Activated naive CD4-positive, alpha-beta T cell treated with anti-CD3 and anti-CD28 coated beads for 36 hours (primary cell): ENCODE measurements at regions not wholly inside any gene's neighbourhood (a gene's known extent, or its start where the extent isn't known, plus 50 kb on each side); places are given as distances from the start of the nearest gene placed in this dataset.

ENCODE experiments used
- CTCF ChIA-PET: fragments of 350-600 bp; sonication (Branson Sonifier 250); formaldehyde crosslinking; loops from one replicate; lab custom pipeline; 2021; ENCODE audit warnings: antibody characterized with exemption; lab: Charles Lee
- DNase-seq: peaks from one replicate; pipeline ENCODE4 v3.0.0-alpha.2; 2020
- H3K27ac Mint-ChIP-seq: one replicate; pipeline ENCODE4 v1.8.0; 2021; ENCODE audit warnings: mild to moderate bottlenecking, mixed read lengths
- H3K27me3 Mint-ChIP-seq: one replicate; pipeline ENCODE4 v1.8.0; 2021; ENCODE audit warnings: low read depth, mixed read lengths
- H3K36me3 Mint-ChIP-seq: one replicate; pipeline ENCODE4 v1.8.0; 2021; ENCODE audit warnings: low read depth, mixed read lengths
- H3K4me1 Mint-ChIP-seq: one replicate; pipeline ENCODE4 v1.8.0; 2021; ENCODE audit warnings: low read depth, mixed read lengths
- H3K4me3 Mint-ChIP-seq: one replicate; pipeline ENCODE4 v1.8.0; 2021; ENCODE audit warnings: mild to moderate bottlenecking, moderate library complexity, mixed read lengths
- H3K9me3 Mint-ChIP-seq: one replicate; pipeline ENCODE4 v1.8.0; 2021; ENCODE audit warnings: mixed read lengths
- intact Hi-C: fragments of 100-400 bp; cut with micrococcal nuclease; formaldehyde crosslinking; loops from one replicate; pipeline ENCODE4 v1.15.1; 2023

DNA sequence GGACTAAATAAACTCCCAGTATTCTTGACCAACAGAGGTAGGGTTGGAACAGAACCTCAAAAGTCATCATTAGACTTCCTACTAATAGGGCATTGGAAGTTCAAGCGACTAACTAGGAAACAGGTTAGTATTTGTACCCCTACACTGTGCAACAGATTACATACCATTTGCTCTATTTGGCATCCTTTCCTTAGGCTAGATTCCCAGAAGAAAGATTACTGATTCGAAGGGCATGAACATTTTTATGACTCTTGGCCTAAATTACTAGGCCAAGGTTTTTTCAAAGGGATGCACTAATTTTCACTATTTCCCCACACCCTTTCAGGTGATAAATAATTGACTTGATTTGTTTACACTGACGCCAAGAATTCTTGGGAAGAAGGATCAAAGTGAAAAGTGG, 104.8 kb upstream of the CYP1B1 start:
- DNase-seq = no peak
- no peaks in the 10 kb centered on the region for H3K9me3 Mint-ChIP-seq
- no peak overlapping the region for H3K4me3 Mint-ChIP-seq
- peaks cover 4% of the 10 kb centered on the region for H3K27me3 Mint-ChIP-seq
- H3K27ac Mint-ChIP-seq = no peak overlapping the region
- CTCF ChIA-PET = no interaction called here
- H3K36me3 Mint-ChIP-seq = no peaks in the 10 kb centered on the region
- intact Hi-C loops = no loop called here
- H3K4me1 Mint-ChIP-seq = no peaks in the 10 kb centered on the region

DNA sequence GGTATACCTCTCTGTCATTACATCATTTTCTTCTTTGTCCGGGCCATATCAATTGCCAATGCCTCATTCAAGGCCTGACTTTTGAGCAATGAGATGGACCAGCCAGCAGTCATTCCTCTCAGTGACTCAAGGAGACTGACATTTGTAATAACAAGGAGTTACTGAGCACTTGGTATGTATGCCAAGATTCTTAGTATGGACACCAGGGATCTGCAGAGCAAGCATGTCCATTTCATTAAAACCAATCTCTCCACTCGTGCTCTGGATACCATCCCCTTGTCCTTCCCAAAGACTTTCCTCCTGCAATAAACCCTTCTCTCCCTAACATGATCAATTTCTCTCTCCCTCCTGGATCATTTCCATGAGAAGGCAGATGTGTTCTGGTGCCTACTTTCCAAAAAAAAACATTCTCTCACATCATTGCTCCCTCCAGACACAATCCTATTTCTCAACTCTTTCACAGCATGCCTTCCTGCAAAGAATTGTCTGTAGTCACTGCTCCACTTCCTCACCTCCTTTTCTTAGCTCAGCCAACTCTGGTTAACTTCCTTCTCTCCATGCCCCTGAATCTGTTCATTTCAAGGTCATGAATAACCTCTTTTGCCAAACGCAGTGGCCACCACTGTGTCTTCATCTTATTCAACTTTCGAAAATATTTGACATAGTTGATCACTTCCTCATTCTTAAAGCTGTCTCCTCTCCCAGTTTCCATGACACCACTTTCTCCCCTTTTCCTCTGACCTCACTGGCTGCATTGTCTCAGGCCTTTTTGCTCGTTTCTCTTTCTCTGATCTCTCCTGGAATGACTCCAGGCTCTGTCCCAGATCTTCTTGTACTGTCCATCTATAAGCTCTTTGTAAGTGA, 102.8 kb upstream of the CYP1B1 start:
- Mint-ChIP-seq H3K4me1 (no peaks in the 10 kb centered on the region), H3K36me3 (no peaks in the 10 kb centered on the region), H3K27ac (no peak overlapping the region), H3K4me3 (no peak overlapping the region), H3K9me3 (no peaks in the 10 kb centered on the region), H3K27me3 (peaks cover 2% of the 10 kb centered on the region)
- CTCF ChIA-PET = interaction anchor here (0.6 kb wide), 1 partner anchor 61 kb away, joined by 3 read pairs; no protein-coding TSS in a partner anchor
- intact Hi-C loops = no loop called here
- no peak for DNase-seq

GRCh38 chr2:38178119-38178518, 102.2 kb upstream of the CYP1B1 start:
- intact Hi-C loops = no loop called here

DNA sequence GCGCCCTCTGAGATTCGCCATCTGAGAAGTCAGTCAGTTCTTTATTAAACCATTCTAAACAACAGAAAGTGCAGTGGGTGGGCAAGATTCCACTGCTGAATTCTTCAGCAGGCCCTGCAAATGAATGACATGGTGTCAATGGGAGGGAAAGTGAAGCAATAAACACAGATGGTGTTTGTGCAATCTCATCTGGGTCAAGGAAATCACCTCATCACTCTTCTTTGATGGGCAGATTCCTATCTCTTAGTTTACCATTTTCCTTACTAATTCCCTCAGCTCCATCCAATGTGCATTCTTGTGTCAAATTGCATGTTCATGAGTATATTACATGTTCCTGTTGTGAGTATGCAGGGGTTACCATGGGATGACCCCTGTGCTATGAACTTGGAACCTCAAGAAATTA, 100.7 kb upstream of the CYP1B1 start:
- Mint-ChIP-seq H3K4me3 (no peak overlapping the region), H3K27ac (no peak overlapping the region), H3K36me3 (no peaks in the 10 kb centered on the region), H3K4me1 (no peaks in the 10 kb centered on the region), H3K27me3 (peaks cover 2% of the 10 kb centered on the region), H3K9me3 (no peaks in the 10 kb centered on the region)
- DNase-seq = no peak
- CTCF ChIA-PET = no interaction called here
- intact Hi-C loops = no loop called here

More at GRCh38 chr2:38178119-38178518, 102.2 kb upstream of the CYP1B1 start:
- CTCF ChIA-PET = no interaction called here
- no peaks in the 10 kb centered on the region for H3K36me3 Mint-ChIP-seq
- no peaks in the 10 kb centered on the region for H3K9me3 Mint-ChIP-seq
- H3K27ac Mint-ChIP-seq = no peak overlapping the region
- H3K4me1 Mint-ChIP-seq = no peaks in the 10 kb centered on the region
- H3K27me3 Mint-ChIP-seq = peaks cover 2% of the 10 kb centered on the region
- no peak overlapping the region for H3K4me3 Mint-ChIP-seq
- DNase-seq = no peak

DNA sequence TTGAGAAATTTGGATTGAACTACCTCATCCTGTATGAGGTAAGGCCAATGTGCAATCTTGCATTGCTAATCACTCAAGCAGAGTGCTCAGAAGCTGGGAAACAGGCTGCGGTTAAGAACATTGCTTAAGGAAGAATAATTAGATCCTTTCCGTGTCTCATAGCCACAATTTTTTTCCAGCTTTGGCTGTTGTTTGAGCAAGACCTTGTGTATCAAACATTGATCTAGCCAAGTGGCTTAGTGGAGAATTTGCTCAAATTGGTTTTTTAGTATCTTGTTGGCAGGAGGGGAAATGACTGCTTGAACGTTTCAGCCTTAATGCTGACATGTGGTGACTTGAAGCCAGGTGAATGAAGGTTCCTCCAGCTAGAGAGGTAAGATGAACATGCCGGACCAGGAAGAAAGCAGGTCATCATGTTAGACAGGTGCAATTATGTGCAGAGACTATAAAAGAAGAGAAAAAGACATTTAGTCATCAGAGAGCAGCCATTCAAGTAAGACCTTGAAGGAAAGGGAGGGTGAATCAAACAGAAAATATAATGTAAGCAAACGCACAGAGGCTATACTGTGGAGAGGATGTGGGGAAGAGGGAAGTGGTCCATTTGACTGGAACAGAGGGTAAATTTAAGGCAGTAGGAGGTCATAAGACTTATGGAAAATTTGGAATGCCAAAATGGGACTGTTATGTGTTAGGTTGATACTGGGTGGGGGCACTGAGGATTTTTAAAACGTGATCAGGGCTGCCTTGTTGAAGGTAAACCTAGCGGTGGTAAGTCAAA, 98.9 kb upstream of the CYP1B1 start:
- Mint-ChIP-seq H3K27me3 (peaks cover 2% of the 10 kb centered on the region), H3K27ac (no peak overlapping the region), H3K9me3 (no peaks in the 10 kb centered on the region), H3K4me1 (no peaks in the 10 kb centered on the region), H3K36me3 (no peaks in the 10 kb centered on the region), H3K4me3 (no peak overlapping the region)
- no peak for DNase-seq
- intact Hi-C loops = no loop called here
- CTCF ChIA-PET = no interaction called here

GRCh38 chr2:38174131-38174530, 98.2 kb upstream of the CYP1B1 start:
- no peak for DNase-seq
- H3K9me3 Mint-ChIP-seq = no peaks in the 10 kb centered on the region
- H3K36me3 Mint-ChIP-seq = no peaks in the 10 kb centered on the region
- no peak overlapping the region for H3K27ac Mint-ChIP-seq
- intact Hi-C loops = no loop called here
- H3K27me3 Mint-ChIP-seq = peaks cover under 1% of the 10 kb centered on the region
- no peaks in the 10 kb centered on the region for H3K4me1 Mint-ChIP-seq
- no peak overlapping the region for H3K4me3 Mint-ChIP-seq
- CTCF ChIA-PET = no interaction called here

GRCh38 chr2:38173683-38174082, 97.7 kb upstream of the CYP1B1 start:
- Mint-ChIP-seq H3K4me3 (no peak overlapping the region), H3K4me1 (no peaks in the 10 kb centered on the region), H3K27me3 (no peaks in the 10 kb centered on the region), H3K9me3 (no peaks in the 10 kb centered on the region), H3K27ac (no peak overlapping the region), H3K36me3 (no peaks in the 10 kb centered on the region)
- intact Hi-C loops = no loop called here
- no peak for DNase-seq
- CTCF ChIA-PET = no interaction called here

GRCh38 chr2:38171208-38171855, 95.4 kb upstream of the CYP1B1 start:
- no peaks in the 10 kb centered on the region for H3K36me3 Mint-ChIP-seq
- CTCF ChIA-PET = interaction anchor here (1.1 to 1.5 kb wide), 2 partner anchors 10 to 189 kb away, joined by 4 to 5 read pairs; no protein-coding TSS in a partner anchor
- no peak for DNase-seq
- H3K27me3 Mint-ChIP-seq = no peaks in the 10 kb centered on the region
- H3K27ac Mint-ChIP-seq = no peak overlapping the region
- no peak overlapping the region for H3K4me3 Mint-ChIP-seq
- no peaks in the 10 kb centered on the region for H3K4me1 Mint-ChIP-seq
- no peaks in the 10 kb centered on the region for H3K9me3 Mint-ChIP-seq
- intact Hi-C loops = no loop called here

DNA sequence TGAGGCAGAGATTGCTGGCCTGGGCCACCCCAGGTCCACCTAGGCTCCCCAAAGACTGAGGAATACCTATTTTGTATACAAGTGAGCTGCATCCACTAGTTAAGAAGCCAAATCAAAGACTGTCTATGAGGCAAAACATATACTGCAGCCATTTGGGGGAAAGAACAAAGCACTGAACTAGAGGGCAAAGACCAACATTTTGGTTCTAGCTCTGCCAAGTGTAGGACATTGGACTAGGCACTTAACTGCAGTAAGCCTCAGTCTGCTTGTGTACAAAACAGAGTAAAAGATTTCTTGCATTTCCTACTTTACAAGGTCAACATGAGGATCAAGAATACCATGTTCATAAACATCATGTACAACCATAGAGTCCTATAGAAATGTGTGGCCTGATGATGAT, 94.8 kb upstream of the CYP1B1 start:
- Mint-ChIP-seq H3K4me1 (no peaks in the 10 kb centered on the region), H3K27ac (no peak overlapping the region), H3K9me3 (no peaks in the 10 kb centered on the region), H3K27me3 (peaks cover 1% of the 10 kb centered on the region), H3K4me3 (no peak overlapping the region), H3K36me3 (no peaks in the 10 kb centered on the region)
- DNase-seq = no peak
- intact Hi-C loops = no loop called here
- CTCF ChIA-PET = interaction anchor here (1.1 kb wide), 1 partner anchor 9 kb away, joined by 4 read pairs; no protein-coding TSS in a partner anchor

DNA sequence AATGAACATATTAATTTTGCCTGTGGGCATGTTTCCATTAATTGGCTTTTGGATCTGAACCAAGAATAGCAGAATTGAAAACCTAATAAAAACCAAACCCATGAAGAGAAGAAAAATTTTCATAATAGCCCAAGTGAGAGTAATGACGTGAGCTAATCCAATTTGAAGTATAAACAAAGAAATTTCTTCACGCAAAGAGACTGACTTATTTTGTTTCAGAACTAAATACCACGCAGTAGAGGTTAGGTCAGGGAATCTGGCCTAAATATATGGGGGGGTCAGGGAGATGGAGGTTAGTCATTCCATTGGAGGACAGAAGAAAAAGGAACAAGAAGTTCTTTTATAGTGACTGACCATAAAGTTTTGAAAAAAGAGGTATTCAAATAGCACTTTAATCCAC, 94.1 kb upstream of the CYP1B1 start:
- Mint-ChIP-seq H3K36me3 (no peaks in the 10 kb centered on the region), H3K4me1 (no peaks in the 10 kb centered on the region), H3K27me3 (peaks cover 2% of the 10 kb centered on the region), H3K27ac (no peak overlapping the region), H3K9me3 (no peaks in the 10 kb centered on the region), H3K4me3 (no peak overlapping the region)
- intact Hi-C loops = no loop called here
- no peak for DNase-seq
- CTCF ChIA-PET = no interaction called here

DNA sequence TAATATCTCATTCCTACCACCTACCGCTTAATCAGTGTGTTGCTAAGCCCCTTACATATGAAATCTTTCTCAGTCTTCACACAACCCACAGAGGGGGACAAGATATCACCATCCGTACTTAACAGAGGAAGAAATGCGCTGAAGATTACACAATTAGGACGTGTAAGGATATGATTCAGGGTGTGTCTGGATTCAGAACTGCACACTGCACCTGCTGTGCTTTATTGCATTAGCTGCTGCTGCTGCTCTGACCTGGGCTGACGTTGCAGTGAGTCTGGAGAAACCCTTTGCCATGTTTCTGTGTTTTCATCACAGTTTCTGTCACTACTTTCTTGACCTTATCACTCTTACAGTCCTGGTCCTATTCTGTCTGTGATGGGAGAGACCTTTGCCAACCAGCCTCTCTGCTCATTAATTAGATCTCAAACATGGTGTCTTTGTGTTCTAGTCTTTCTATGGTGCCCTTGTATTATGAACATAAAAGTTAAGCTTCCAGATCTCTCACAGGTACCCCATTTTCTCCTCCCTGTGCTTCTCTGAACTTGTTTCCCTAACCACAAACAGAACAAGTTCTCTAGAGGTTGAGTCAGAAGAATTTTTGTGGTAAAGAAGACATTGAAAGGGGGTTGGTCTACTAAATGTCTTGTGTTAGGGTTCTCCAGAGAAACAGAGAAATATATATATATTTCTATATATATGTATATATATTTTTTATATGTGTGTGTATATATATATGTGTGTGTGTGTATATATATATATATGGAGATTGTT, 92.9 kb upstream of the CYP1B1 start:
- Mint-ChIP-seq H3K4me1 (no peaks in the 10 kb centered on the region), H3K36me3 (no peaks in the 10 kb centered on the region), H3K27me3 (peaks cover 2% of the 10 kb centered on the region), H3K27ac (no peak overlapping the region), H3K9me3 (no peaks in the 10 kb centered on the region), H3K4me3 (no peak overlapping the region)
- no peak for DNase-seq
- CTCF ChIA-PET = no interaction called here
- intact Hi-C loops = no loop called here

DNA sequence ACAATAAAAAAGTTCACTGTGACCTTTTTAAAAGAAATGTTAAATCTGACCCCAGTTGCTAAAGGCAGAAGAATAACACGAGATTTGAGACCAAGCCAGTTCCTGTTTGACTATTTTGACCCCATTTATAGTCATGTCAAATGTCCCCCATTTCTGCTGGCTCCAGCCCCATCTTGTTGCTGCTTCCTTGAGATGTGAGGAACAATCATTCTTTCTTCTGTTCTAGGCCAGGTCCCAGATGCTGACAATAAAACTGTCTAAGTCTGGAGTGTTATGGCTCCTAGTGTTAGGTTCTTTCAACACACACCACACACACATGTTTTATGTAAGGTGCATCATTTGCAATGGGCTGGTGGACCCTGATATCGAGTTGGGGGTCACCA, 92.0 kb upstream of the CYP1B1 start:
- no peaks in the 10 kb centered on the region for H3K36me3 Mint-ChIP-seq
- intact Hi-C loops = no loop called here
- H3K4me3 Mint-ChIP-seq = no peak overlapping the region
- H3K27me3 Mint-ChIP-seq = peaks cover 2% of the 10 kb centered on the region
- no peak for DNase-seq
- no peak overlapping the region for H3K27ac Mint-ChIP-seq
- no peaks in the 10 kb centered on the region for H3K4me1 Mint-ChIP-seq
- no peaks in the 10 kb centered on the region for H3K9me3 Mint-ChIP-seq
- CTCF ChIA-PET = no interaction called here
